Fibroblast of mammary gland (primary cell): ENCODE measurements at regions not wholly inside any gene's neighbourhood (a gene's known extent, or its start where the extent isn't known, plus 50 kb on each side); places are given as distances from the start of the nearest gene placed in this dataset.
A peak's percentile ranks its signal among the peaks of the same experiment; 100 is the strongest.

ENCODE experiments used
- DNase-seq: peaks from one replicate; pipeline ENCODE4 v3.0.0-alpha.2; 2010; ENCODE audit warnings: low read depth
- H3K4me3 ChIP-seq: 2 replicates; pipeline ENCODE4 v1.5.1; 2011; ENCODE audit warnings: low read depth, mild to moderate bottlenecking, low read length, moderate library complexity; ENCODE audit not compliant: control insufficient read depth
- TF ChIP-seq, protein P1 (sequence below): conservative IDR thresholded peaks from 2 replicates; pipeline ENCODE4 v1.5.1; 2011; ENCODE audit warnings: low read depth, low read length, inconsistent platforms; ENCODE audit not compliant: control insufficient read depth, insufficient read depth

DNA sequence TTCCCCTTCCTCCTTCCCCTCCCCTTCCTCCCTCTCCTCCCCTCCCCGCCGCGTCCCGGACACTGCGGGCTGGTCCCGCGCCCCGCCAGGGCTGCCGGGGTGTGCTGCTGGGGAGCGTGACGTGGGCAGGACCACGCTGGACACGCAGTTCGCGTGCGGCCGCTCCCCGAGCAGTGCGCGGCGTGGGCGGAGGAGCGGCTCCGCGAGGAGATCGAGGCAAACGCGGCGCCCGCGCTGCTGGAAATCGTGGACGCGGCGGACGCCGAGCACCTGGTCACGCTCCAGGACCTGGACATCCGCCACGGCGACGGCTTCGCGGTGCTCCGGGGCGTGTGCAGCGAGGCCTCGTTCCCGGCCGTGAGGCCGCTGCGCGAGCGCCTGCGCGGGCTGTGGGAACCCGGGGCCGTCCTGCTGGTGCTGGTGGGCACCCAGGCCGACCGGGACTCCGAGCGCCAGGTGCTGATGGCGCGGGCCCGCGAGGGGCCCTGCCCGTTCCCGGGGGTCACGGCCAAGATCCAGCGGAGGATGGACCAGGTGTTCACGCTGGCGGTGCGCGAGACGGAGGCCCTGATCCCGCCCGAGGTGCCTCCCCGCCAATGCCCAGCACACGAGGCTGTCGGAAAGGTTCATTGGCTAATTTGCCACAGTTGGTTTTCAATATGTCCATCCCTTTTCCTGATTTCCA lies 84.3 kb downstream of the TNFAIP2 start:
- TF ChIP-seq, protein P1, sequence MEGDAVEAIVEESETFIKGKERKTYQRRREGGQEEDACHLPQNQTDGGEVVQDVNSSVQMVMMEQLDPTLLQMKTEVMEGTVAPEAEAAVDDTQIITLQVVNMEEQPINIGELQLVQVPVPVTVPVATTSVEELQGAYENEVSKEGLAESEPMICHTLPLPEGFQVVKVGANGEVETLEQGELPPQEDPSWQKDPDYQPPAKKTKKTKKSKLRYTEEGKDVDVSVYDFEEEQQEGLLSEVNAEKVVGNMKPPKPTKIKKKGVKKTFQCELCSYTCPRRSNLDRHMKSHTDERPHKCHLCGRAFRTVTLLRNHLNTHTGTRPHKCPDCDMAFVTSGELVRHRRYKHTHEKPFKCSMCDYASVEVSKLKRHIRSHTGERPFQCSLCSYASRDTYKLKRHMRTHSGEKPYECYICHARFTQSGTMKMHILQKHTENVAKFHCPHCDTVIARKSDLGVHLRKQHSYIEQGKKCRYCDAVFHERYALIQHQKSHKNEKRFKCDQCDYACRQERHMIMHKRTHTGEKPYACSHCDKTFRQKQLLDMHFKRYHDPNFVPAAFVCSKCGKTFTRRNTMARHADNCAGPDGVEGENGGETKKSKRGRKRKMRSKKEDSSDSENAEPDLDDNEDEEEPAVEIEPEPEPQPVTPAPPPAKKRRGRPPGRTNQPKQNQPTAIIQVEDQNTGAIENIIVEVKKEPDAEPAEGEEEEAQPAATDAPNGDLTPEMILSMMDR: no peak
- H3K4me3 ChIP-seq: peak overlapping the region; percentile 27
- DNase-seq: no peak

DNA sequence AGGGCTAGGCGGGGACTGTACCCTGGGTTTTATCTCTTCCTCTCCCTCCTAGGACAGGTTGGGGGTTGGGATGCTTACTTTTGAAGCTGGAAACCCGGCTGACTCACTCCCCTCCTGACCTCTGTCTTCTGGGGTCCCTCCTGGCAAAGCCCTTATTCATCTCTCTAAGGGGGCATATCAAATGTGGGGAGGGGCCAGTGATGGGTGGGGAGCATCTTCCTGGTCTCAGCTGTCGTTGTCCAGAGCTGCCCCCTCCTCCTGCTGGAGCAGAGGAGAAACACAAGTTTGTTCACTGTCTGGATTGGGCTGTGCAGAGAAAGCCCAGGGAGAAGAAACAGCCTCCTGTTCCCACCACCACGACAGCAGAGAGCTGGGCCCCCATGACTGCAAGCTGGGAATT lies 85.8 kb downstream of the TNFAIP2 start:
- no peak for DNase-seq
- no peak overlapping the region for H3K4me3 ChIP-seq

DNA sequence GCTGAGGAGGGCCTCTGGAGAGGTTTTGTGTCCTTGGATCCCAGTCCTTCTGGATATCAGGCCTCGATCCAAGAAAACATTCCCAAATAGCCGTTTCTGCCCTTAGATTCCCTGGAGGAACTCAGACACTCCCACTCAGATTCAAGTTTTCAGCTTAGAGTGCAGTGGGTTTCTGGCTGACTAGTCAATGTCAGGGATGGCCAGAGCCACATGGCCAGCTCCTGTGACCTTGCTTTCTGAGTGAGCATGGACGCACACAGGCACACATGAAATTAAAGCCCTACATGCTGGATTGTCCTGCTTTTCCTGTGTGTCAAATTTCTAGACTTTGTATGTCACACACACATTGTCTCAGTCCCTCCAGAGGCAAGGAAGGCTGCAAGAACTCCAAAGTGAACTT lies 86.2 kb downstream of the TNFAIP2 start:
- no peak overlapping the region for H3K4me3 ChIP-seq
- TF ChIP-seq, protein P1: no peak
- no peak for DNase-seq

More for the DNA sequence above, 85.8 kb downstream of the TNFAIP2 start:
- TF ChIP-seq, protein P1: peak; percentile 24

DNA sequence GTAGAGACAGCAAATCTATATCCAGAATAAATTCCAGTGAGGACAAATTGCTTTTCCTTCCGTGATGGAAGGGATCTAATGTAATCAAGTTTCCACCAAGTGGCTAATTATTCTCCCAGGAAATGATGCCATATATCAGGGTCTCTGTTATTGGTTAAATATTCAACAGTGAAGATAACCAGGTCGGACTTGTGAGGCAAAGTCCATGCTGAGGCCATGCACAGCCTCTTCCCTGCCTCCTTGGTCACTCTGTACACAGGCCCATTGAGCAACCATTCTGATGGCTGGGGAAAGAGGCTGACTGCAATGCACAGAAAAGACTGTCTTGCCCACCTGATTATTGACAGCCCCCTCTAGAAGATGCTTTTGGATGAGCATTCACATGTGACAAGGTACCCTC lies 90.1 kb downstream of the TNFAIP2 start:
- no peak for DNase-seq
- H3K4me3 ChIP-seq: no peak overlapping the region
- TF ChIP-seq, protein P1: no peak

DNA sequence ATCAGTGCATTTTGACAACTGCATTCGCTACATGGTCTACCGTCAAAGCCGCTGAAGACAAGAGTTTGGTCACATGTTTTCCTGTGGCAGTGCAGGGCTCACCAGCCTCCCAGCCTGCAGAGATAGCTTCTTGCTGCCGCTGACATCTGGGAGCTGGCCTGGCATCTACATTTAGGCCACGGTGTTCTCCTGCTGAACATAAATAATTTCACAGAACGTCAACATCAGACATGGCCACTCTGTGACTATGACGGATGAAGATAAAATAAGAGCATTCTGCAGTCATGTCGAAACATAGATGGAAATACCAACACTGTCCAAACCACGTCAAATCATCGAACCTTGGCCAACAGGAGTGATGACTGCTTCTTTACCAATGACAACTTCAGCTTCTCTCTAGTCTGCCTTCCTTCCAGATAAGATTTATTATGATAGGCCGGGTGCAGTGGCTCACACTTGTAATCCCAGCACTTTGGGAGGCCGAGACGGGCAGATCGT lies 91.2 kb downstream of the TNFAIP2 start:
- TF ChIP-seq, protein P1: no peak
- DNase-seq: no peak
- no peak overlapping the region for H3K4me3 ChIP-seq

DNA sequence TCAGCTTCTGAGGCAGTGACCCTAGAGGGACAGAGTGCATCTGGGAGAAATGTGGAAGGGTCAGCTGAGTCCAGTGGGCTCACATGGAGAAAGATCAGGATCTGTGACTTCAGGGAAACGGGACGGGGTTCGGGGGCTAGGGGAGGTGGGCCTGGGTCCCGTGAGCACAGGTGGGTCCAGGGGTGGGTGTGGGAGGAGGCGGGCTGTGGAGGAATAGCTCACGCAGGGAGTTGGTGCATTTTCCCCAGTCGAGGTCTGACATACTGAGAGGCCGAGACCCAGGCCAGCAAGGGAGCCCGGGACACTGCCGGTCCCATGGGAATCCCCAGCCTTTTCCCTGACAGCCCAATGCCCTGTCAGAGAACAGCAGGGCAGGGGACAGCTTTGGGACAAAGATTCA lies 93.1 kb downstream of the TNFAIP2 start:
- no peak overlapping the region for H3K4me3 ChIP-seq
- no peak for DNase-seq
- TF ChIP-seq, protein P1: no peak
